ENCODE measurements at regions not wholly inside any gene's neighbourhood (a gene's known extent, or its start where the extent isn't known, plus 50 kb on each side); places are given as distances from the start of the nearest gene placed in this dataset.

DNA sequence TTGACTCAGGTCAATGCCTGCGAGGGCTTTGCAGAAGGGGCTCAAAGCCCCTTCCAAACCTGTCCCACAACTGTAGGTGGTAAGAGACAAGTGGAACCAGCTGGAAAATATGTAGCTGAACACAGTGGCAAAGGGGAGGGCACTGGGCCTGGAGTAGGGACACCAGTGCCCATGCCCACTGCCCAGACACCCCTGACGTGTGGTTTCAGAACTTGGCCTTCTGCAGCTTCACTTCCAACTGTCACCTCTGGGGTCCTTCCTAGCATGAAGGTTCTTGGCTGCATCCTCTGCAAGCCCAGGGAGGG lies 233.1 kb upstream of the IRX1 start:
- DNase-seq (ENCODE audit: low read depth), result no peak

DNA sequence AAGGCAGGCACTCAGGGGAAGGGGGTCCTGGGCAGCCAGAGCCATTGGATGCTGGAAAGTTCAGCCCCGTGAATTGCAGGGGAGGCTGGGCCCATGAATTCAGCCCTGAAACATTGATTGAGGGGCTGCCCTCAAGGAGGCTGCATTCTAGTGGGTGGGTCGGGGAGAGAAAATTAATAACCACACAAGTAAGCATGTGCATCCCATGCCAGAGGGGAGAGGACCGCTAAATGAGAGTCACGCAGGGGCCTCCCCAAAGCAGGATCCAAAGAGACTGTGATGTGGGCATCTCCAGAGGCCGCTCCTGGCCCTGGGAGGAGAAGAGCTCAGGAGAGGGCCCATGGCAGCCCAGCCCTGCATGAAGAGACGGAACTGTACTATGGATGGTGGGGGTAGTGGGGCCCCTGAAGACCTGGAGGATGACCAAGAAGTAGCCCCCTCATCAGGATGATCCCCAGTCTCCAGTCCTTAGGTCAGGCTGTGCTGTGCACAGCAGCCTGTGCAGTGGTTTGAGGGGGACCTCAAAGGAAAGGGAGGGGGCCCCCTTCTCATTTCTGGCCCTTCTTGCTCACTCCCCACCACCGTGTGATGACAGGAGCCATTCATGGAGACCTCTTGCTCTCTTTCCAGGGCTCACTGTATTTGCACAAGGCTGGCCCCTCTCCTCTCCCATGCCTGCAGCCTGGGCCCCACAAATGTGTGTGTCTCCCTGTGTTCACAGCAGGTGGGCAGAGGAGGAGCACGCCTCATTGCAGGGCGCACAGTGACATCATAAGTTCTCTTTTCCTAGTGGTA lies 233.6 kb upstream of the IRX1 start:
- no peak for DNase-seq (ENCODE audit: low read depth)

DNA sequence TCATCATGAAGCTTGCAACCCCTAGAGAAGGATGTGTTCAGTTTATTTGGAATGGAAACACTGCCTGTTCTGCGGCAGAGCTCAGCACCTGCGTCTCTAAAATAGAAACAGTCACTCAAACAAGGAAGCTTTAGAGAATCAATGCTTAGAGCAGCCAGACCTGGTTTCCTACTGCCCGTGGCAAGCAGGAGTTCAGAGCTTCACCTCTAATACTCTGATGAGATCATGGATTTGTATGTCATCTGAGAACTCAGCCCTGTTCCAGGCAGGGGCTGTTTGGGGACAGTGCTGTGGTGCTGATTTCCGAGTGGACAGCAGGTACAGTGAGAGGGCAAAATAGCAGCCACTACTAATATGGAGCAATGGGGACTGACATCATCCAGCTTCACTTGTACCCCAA lies 236.0 kb upstream of the IRX1 start:
- DNase-seq (ENCODE audit: low read depth), result no peak

DNA sequence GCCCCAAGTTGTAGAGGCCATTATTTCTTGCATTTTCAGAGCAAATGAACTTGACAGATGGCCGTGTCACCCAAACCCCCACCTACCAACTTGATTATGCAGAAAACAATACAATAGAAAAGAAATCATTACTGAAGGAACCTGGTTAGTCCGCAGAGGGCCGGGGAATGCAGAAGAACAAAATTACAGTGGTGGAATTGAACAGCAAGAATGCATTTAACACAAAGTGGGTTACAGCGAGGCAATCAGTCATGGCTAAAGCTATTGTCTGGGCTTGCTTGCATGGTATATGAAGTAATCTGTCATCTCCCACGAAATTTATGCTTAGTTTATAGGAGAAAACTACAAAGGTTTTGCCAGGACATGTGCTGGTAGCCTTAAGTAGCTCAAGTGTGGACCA lies 238.3 kb upstream of the IRX1 start:
- DNase-seq (ENCODE audit: low read depth), result no peak

DNA sequence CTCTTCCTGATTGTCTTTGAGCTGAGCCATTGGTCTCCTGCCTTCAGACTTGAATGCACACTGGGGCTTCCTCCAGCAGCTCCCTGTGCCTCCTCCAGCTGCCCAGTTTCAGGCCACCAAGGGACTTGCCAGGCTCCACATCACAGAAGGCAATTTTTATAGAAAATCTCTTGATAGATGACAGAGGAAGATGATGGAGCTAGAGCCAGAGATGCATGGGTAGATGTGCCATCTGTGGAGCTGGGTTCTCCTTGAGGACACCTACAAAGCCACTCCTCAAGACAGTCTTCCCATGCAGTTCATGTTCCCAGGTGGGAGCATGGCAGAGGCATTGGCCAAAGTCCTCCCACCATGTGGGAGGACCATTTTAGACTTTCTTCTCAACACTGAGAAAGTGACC lies 239.6 kb upstream of the IRX1 start:
- no peak for DNase-seq (ENCODE audit: low read depth)

DNA sequence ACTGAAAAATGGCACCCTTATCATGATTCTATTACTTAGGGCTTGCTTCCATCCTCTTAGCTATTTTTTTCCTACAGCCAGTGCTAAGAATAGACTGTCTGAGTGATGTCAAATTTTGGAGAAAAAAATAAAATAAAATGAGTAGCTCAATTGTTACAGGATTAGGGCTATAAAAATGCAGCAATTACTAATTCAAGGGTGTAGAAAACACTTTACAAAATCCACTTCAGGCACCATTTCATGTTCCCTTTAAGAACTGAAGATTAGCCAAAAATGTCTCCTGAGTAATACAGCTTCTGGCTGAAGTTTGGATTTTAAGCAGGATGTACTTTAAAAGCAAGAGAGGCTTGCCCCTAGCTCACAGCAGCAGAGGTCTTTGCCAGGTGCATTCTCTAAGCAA lies 240.5 kb upstream of the IRX1 start:
- no peak for DNase-seq (ENCODE audit: low read depth)

DNA sequence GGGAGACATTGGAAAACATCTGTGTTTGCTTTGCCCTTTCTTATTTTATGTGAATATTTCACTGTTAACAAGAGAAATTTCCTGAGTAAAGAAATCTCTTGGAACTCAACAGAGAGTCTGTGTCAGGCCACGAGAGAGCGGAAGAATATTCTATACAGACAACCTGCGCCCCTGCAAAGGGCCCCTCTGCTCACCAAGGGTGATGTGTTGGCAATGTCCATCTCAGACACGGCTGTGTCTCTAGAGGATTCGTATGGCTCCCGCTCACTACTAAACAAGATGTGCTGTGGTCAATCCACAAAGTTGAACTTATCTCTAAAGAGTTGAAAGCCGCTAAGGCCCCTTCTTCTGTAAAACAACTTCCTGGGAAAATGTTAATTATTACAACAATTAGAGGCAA lies 241.0 kb upstream of the IRX1 start:
- no peak for DNase-seq (ENCODE audit: low read depth)

DNA sequence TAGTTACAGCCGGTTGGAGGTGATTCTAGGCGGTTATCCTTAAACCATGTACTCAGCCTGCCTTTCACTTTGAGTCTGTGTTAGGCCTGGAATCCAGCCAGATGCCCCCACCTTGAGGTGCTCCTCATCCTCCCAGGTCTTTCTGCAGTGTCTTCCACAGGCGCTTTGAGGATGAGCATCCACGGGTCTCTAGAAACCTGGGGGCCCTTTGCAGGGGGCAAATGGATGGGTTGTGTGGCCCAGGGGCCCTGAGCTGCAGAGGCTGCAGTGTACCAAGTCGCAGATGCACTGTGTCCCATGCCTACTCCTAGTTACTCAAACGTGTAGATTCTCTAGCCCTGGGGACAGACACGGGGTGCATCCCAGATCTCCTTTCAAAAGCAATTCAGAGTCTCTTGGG lies 242.1 kb upstream of the IRX1 start:
- no peak for DNase-seq (ENCODE audit: low read depth)

DNA sequence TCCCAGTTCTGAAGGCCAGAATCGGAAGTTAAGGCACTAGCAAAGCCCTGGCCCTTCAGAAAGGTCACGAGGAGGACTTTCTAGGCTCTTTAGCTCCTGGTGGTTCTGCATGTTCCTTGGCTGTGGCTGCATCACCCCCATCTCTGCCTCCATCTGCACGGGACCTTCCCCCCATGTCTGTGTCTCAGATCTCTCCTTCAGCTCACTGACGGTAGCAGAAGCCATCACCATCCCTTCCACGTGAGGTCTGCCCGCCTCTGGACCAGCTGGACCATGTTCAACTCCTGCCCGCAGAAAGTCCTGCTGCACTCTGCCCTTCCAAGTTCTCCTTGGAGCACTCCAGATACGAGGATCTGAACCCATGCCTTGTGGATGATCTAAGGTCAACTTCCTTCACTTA lies 242.9 kb upstream of the IRX1 start:
- DNase-seq (ENCODE audit: low read depth), result no peak

DNA sequence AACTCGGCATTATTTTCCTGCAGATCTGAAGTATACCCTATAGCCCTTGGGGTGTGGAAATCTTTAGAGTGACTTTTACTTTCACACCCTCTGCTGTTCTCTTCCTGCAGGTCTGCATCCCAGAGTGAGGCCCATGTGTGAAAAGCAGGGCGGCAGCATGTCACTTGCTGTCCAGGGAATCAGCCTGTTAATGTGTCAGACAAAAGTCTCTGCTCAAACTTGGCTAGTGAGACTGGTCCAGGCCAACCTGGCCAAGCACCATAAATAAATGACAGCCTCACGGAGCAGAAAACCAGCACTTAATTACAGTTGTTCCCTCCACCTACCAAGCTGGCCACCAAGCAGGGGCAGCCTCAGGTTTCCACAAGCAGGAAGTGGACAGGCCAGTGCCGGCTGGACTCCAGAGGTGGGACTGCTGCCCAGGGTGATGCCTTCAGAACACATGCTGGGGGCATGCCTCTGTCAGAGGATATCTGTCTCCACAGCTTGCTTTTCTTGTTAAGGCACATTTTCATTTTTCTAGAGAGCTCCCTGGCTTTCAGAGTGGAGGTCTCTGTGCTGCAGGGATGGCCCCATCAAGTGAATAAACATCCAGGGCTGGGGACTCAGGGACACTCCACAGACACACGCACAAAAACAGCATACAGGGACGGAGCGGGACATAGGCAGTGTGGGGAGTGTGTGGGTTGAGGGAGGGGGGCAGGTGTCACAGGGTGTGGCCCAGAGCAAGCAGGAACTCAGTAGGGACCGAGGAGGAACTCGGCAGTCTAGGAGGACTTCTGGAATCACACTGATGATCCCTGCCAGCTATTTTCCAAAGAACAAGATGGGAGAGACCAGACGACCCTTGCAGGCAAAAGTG lies 243.8 kb upstream of the IRX1 start:
- no peak for DNase-seq (ENCODE audit: low read depth)

DNA sequence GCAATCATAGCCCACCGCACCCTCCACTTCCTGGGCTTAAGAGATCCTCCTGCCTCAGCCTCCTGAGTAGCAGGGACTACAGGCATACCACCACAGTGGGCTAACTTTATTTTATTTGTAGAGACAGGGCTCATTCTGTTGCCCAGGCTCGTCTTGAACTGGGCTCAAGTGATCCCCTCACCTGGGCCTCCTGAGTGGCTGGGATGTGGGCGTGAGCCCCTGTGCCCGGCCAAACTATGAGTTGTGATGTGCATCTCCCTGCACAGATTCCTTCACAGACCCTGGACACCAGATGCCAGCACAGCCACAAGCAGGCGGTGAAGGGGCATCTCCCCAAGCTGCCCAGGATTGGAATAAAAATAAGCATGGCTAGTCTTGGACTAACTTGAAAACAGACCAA lies 244.9 kb upstream of the IRX1 start:
- no peak for DNase-seq (ENCODE audit: low read depth)

DNA sequence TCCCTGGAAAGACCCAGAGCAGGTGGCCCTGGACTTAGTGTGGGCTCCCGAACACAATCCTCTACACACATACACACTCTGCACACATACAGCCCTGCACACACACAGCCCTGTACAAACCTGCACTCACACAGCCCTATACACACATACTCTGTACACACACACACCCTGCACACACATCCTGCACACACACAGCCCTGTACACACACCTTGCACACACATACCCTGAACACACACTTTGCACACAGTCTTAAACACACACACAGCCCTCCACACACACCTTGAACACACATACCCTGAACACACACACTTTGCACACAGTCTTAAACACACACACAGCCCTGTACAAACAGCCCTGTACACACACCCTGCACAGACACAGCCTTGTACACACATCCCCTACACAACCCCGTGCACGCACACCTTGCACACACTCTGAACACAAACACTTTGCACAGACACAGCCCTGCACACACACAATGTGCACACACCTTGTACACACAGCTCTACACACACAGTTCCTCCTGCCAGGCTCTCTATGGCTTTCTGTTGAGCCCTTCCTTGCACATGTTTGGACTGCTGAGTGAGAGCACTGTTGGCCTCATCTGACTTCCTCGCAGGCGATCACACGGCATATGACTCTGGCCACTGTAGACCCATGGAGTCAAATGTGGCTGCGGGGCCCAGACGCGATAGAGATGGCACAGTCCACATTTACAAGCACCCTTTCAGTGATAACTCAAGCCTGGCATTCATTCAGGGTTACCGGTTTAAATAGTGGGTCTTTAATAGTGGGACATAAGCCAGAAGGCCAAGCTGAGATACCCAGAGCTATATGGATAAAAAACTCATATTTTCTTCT lies 245.7 kb upstream of the IRX1 start:
- no peak for DNase-seq (ENCODE audit: low read depth)

DNA sequence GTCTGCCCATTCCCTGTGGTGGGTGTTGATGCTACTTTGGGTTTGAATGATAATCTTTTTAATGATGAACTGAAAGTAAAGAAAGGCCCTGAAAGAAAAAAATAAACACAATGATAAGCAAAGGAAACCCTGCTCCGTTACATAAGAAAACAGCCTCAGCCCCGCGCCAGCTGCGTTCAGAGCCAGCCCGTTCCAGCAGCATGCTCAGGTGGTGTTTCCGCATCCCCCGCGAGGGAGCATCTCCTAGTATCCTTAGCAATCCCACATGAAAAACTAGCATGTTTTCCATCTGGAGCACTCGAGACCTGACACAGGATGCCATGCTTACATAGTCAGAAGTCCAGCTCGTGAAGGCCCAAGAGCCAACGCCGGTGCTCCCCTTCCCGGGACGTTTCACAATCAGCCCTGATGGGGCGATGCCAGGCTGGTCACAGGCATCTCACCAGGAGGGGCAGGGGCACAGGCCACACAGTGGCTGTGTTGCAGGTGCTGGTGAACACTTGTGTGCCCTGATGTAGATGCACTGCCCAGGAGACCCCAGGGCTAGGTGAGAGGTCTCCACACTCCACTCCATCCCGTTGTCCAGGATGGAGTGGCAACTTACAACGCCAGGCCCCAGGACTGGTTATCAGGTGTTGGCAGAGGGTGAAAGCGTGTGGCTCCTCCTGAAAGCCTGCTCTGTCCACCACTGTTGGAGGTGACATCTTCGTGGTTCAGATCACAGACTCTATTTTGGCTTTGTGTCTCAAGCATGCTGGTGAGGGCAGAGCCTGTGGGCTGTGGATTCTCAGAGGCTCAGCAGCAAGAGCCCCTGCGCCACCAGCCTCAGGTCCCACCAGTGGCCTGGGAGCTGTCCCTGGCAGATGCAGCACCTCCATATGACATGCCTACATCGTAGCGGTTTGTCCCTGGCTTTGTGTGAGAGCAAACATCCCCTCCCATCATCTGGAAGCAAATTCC lies 246.8 kb upstream of the IRX1 start:
- no peak for DNase-seq (ENCODE audit: low read depth)

DNA sequence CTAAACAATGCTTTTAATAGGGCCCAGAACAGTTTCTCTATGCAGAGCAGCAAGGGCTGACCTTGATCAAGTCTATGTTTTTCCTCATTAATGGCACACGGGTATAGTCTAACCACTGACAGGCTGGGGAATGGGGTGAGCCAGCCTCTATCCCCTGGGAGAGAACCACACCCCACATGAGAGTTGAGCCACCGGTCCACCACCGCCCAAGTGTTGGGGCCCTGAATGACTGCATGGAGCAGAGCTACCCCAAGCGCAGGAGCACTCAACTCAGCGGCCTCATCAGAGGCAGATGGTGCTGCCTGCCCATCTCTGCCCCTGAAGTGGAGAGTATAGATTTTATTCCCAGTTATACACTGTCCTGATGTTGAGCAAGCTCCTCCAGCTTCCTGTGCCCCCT lies 247.9 kb upstream of the IRX1 start:
- DNase-seq (ENCODE audit: low read depth), result no peak

DNA sequence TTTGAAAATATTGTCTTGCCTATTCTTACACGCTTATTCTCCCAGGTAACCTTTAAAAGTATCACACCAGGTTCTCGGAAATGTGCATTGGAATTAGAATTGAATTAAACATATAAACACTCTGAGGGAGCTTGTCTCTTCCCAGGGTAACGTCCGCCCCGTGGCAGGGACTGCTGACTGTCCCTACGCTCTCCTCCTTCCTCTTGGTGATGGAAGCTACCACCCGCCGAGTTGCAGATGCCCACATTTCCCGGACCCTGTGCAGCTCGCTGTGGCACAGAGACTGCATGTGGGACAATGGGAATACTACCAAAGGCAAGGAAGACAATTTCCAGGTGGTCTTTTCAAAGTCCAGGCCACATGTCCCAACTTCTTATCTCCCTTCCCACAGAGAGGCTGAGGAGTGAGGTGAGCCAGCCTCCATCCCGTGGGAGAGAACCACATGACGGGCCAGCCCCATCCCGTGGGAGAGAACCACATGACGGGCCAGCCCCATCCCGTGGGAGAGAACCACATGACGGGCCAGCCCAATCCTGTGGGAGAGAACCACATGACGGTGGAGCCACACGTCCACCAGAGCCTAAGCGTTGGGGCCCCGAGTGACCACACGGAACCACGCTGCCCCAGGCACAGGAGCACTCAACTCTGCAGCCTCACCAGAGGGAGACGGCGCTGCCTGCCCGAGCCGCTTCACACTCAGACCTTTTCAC lies 249.4 kb upstream of the IRX1 start:
- no peak for DNase-seq (ENCODE audit: low read depth)

DNA sequence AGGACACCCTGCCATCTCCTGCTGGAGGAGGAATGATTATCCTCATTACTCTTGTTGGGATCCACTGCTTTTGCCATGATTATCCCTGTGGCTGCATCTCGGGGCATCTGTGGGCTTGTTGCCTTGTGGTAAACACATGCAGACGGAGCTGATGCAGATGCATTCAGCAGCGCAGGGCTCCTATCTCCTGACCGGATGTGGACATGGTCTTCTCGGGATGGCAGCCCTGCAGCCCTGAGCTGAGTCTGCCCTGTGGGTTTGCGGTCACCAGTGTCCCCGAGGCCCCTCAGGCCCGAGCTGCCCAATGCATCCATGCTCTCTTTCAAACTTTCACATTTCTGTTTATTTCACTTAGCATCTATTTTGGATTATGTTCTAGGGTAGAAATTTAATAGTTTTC lies 250.4 kb upstream of the IRX1 start:
- no peak for DNase-seq (ENCODE audit: low read depth)

DNA sequence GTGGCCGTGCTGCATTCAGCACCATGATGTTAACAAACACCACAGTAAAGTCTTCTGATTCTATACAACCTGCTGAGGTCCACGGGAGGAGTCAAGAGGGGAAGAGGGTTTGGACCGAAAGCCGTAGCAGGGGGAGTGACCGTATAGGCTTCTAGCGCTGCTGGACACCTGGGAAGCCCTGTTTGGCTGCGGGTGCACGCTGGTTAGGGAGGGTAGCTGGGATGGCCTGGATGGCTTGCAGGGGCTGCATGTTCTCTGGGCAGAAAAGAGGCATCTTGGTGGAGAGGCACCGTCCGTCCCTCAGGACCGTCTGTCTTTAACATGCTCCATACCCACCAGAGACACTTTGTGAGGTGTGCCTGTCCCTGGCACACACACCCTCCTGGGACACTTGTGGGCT lies 251.0 kb upstream of the IRX1 start:
- no peak for DNase-seq (ENCODE audit: low read depth)

DNA sequence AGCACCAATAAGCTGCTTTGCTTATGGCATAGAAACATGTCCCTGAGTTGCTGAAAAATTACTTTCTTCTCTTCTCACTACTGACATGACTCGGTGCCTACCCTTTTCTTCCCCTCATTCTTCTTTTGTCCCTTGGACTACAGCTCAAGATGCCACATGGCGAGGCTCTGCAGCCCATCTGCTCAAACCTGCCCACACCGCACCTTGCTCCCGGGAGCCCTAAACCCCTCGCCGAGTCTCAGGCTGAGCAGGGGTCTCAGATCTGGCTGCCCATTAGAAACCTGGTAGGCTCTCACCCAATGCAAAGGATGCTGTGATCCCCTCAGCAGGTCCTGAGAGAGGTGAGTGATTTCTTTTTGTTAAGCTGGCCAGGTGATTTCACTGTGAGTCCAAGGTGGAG lies 251.7 kb upstream of the IRX1 start:
- no peak for DNase-seq (ENCODE audit: low read depth)

DNA sequence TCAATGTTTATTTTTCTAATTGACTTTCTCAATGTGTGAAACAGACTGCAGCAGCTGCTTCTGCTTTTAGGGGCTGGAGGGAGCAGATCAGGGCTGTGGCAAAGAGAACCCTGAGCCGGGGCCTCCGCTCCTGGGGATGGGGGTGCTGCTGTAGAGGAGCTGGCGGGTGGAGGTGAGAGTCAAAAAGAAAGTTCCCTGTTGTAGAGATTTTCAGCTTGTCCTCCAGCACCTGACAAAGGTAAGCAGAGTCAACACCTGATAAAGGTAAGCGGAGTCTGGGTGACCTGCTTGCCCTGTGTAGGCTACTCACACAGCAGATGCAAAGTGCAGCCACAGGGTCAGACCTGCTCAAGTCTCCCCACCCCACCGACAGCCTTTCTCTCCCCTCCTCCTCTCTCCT lies 252.4 kb upstream of the IRX1 start:
- DNase-seq (ENCODE audit: low read depth), result no peak

DNA sequence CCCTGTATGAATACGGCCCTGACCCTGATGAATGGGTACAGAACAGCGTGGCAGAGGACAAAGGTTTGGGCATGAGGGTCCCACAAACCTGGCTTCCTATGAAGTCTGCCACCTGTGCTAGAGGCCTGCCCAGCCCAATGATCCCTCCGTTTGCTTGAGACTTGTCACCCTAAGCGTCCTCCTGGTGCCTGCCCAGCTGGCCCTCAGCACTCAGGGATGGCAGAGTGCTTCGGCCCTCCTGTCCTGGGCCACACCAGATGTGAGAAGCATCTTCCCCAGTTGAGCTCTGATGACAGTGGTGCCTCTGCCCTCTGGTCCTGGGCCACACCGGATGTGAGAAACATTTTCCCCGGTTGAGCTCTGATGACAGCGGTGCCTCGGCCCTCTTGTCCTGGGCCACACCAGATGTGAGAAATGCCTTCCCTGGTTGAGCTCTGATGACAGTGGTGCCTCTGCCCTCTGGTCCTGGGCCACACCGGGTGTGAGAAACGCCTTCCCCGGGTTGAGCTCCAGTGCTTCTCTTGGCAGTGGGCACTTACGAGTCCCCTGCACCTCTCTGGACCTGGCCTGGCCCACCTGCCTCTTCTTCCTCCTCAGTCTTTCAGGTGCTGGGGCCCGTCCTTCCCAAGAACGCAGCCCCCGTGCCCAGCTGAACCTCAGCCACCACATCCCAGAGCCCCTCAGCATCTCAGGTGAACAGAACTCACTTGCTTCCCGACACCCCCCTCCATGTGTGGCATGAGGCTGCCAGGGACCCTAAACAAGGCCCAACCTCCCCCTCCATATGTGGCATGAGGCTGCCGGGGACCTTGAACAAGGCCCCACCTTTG lies 253.1 kb upstream of the IRX1 start:
- no peak for DNase-seq (ENCODE audit: low read depth)
